ENCODE measurements at regions not wholly inside any gene's neighbourhood (a gene's known extent, or its start where the extent isn't known, plus 50 kb on each side); places are given as distances from the start of the nearest gene placed in this dataset.
"Not testable (repeated sequence)": the region's sequence is repeated elsewhere in the genome, so short reads cannot be mapped to it uniquely, and the experiment has no call there.

GRCh38 chr1:182331387-182331786 is 60.2 kb downstream of the GLUL start:
- peaks cover 7% of the 10 kb centered on the region for H3K27me3 Mint-ChIP-seq
- no peak overlapping the region for H3K4me3 Mint-ChIP-seq
- peaks cover 2% of the 10 kb centered on the region for H3K4me1 Mint-ChIP-seq
- ATAC-seq (no peak), DNase-seq (no peak)
- H3K9me3 ChIP-seq (ENCODE audit: control insufficient read depth, low read length, poor library complexity, severe bottlenecking), result no peaks in the 10 kb centered on the region
- H3K36me3 Mint-ChIP-seq (ENCODE audit: low read depth), result peaks cover 2% of the 10 kb centered on the region
- H3K27ac Mint-ChIP-seq, result no peak overlapping the region

GRCh38 chr1:182330303-182330702 is 61.3 kb downstream of the GLUL start:
- H3K9me3 ChIP-seq (ENCODE audit: control insufficient read depth, low read length, poor library complexity, severe bottlenecking), result no peaks in the 10 kb centered on the region
- H3K4me3 Mint-ChIP-seq, result no peak overlapping the region
- no peaks in the 10 kb centered on the region for H3K27me3 Mint-ChIP-seq
- no peaks in the 10 kb centered on the region for H3K36me3 Mint-ChIP-seq (ENCODE audit: low read depth)
- H3K27ac Mint-ChIP-seq, result no peak overlapping the region
- ATAC-seq (no peak), DNase-seq (no peak)
- peaks cover 2% of the 10 kb centered on the region for H3K4me1 Mint-ChIP-seq

DNA sequence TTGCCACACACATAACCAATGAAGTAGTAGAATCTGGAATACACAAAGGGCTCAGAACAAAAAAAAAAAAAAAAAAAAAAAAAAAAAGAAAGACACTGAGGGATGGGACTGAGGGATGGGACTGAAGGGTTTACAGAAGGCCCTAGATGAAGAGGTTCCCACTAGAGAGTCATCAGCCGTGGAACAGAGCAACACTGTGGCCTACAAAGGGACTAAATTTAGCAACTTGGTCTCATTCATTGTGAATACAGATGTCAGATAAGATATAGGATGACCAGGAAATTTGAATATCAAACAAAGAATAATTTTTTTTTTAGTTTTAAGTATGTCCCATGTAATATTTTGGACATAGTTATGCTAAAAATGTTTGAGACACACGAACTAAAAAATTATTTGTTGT is 62.1 kb downstream of the GLUL start:
- Mint-ChIP-seq H3K36me3 (ENCODE audit: low read depth) (no peaks in the 10 kb centered on the region), H3K4me3 (no peak overlapping the region), H3K4me1 (no peaks in the 10 kb centered on the region), H3K27me3 (no peaks in the 10 kb centered on the region), H3K27ac (no peak overlapping the region)
- H3K9me3 ChIP-seq (ENCODE audit: control insufficient read depth, low read length, poor library complexity, severe bottlenecking), result no peaks in the 10 kb centered on the region
- ATAC-seq (no peak), DNase-seq (no peak)

DNA sequence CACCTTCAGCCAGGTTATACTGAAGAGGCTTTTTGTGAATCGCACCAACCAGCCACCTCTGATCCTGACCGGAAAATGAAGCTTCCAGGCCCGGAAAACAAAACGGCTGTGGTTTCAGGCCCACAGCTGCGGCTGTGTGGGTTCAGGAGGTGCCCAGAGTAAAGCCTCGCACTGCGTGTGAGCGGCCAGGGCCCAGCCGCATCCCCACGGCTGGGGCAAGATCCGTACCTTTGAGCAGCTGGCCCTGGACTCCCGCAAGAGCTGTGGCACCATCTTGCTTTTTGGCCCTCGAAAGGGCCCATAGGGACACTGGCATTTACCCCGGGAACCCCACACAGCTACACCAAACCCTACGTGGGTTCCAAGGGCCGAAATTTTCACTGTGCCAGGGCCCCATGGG is 63.0 kb downstream of the GLUL start:
- Mint-ChIP-seq H3K4me3 (no peak overlapping the region), H3K27ac (no peak overlapping the region), H3K36me3 (ENCODE audit: low read depth) (no peaks in the 10 kb centered on the region), H3K4me1 (no peaks in the 10 kb centered on the region), H3K27me3 (no peaks in the 10 kb centered on the region)
- DNase-seq (no peak), ATAC-seq (no peak)
- no peaks in the 10 kb centered on the region for H3K9me3 ChIP-seq (ENCODE audit: control insufficient read depth, low read length, poor library complexity, severe bottlenecking)

DNA sequence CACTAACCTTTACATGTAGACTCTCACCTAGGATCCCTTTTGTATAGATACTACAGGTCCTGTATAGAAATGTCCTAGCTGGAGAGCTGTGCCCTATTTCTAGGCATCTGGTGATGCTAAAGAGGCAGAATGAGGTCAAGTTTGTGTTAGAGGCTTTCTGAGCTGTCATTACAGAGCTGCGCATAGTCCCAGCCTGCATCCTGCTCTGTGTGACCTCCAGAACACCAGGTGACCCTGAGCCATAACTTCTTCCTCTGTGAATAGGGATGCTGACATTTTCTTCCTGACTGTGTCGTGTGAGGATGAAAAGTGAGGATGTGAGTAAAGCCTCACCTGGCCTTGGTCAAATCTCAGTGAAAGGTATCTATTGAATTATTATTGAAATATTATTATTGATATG is 66.3 kb downstream of the GLUL start:
- no peak for ATAC-seq
- no peaks in the 10 kb centered on the region for H3K9me3 ChIP-seq (ENCODE audit: control insufficient read depth, low read length, poor library complexity, severe bottlenecking)
- Mint-ChIP-seq H3K4me1 (no peaks in the 10 kb centered on the region), H3K27me3 (no peaks in the 10 kb centered on the region), H3K4me3 (no peak overlapping the region), H3K36me3 (ENCODE audit: low read depth) (no peaks in the 10 kb centered on the region), H3K27ac (no peak overlapping the region)
- DNase-seq, result no peak

- H3K4me3 Mint-ChIP-seq; ATAC-seq; H3K9me3 ChIP-seq (ENCODE audit: control insufficient read depth, low read length, poor library complexity, severe bottlenecking); H3K4me1 Mint-ChIP-seq; H3K36me3 Mint-ChIP-seq (ENCODE audit: low read depth); DNase-seq; H3K27me3 Mint-ChIP-seq; H3K27ac Mint-ChIP-seq: not testable (repeated sequence)
Measured at GRCh38 chr1:182321532-182321931, 70.1 kb downstream of the GLUL start.

GRCh38 chr1:182317611-182318161 is 73.9 kb downstream of the GLUL start:
- Mint-ChIP-seq H3K36me3 (ENCODE audit: low read depth) (no peaks in the 10 kb centered on the region), H3K27ac (peak overlapping the region; percentile 16), H3K27me3 (peaks cover 5% of the 10 kb centered on the region), H3K4me1 (no peaks in the 10 kb centered on the region), H3K4me3 (no peak overlapping the region)
- DNase-seq, result no peak
- ATAC-seq, result no peak
- H3K9me3 ChIP-seq (ENCODE audit: control insufficient read depth, low read length, poor library complexity, severe bottlenecking), result no peaks in the 10 kb centered on the region

GRCh38 chr1:182316454-182316853 is 75.1 kb downstream of the GLUL start:
- H3K27ac Mint-ChIP-seq; H3K4me1 Mint-ChIP-seq; H3K9me3 ChIP-seq (ENCODE audit: control insufficient read depth, low read length, poor library complexity, severe bottlenecking); ATAC-seq; DNase-seq; H3K27me3 Mint-ChIP-seq; H3K36me3 Mint-ChIP-seq (ENCODE audit: low read depth); H3K4me3 Mint-ChIP-seq: not testable (repeated sequence)

- H3K27ac Mint-ChIP-seq, result no peak overlapping the region
- DNase-seq (no peak), ATAC-seq (no peak)
- no peaks in the 10 kb centered on the region for H3K9me3 ChIP-seq (ENCODE audit: control insufficient read depth, low read length, poor library complexity, severe bottlenecking)
- no peaks in the 10 kb centered on the region for H3K4me1 Mint-ChIP-seq
- no peaks in the 10 kb centered on the region for H3K36me3 Mint-ChIP-seq (ENCODE audit: low read depth)
- no peak overlapping the region for H3K4me3 Mint-ChIP-seq
- H3K27me3 Mint-ChIP-seq, result peaks cover 10% of the 10 kb centered on the region
Measured at GRCh38 chr1:182315167-182315556, 76.4 kb downstream of the GLUL start.

DNA sequence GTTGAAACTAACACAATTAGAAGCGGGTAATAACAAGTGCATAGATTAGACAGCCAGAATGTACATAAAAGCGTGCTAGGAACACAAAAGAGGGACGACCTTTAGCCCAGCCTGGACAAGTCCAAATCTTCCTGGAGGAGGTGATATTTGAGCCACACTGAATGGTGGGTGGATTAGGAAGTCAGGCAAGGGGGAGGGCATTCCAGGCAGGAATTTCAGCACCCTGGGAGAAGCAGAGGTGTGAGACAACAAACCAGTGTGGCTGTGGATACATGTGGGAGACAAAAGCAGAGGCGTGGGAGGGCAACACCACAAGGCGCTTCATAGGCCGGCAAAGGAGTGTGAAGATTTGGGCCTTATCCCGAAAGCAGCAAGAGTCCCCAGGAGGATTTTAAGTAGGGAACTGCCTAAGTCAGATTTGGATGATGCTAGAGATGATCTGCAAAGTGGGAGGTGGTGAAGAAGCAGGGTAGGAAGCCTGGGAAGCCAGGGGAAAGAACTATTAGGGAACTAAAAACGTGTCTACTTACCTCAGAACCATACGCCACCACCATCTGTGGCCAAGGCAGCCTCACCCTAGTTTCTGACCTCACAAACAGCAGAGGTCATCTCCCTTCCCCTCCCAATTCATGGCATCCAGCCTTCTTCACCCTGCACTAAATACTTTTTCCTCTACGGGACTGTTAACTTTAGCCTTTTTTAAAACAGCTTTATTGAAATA is 81.8 kb downstream of the GLUL start:
- no peaks in the 10 kb centered on the region for H3K36me3 Mint-ChIP-seq (ENCODE audit: low read depth)
- peaks cover 10% of the 10 kb centered on the region for H3K27me3 Mint-ChIP-seq
- H3K27ac Mint-ChIP-seq, result no peak overlapping the region
- H3K4me3 Mint-ChIP-seq, result no peak overlapping the region
- no peaks in the 10 kb centered on the region for H3K9me3 ChIP-seq (ENCODE audit: control insufficient read depth, low read length, poor library complexity, severe bottlenecking)
- no peak for DNase-seq
- H3K4me1 Mint-ChIP-seq, result no peaks in the 10 kb centered on the region
- no peak for ATAC-seq

DNA sequence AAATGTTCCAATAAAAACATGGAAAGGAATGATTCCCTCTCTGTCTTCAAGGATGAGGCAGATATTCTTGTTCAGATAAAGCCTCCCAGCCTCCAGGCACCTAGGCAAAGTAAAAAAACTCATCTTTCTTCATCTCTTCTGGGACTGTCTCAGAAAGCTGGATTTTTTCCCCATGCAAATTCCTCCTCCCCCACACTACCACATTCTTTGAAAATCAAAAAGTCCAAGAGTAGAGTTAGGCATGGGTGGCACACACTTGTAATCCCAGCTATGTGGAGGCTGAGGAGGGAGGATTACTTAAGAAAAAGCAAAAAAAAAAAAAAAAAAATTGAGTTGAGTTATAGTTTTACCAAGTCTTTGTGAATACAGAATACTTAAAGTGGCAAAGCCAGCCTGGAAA is 82.8 kb downstream of the GLUL start:
- no peak overlapping the region for H3K4me3 Mint-ChIP-seq
- peaks cover 10% of the 10 kb centered on the region for H3K27me3 Mint-ChIP-seq
- no peak overlapping the region for H3K27ac Mint-ChIP-seq
- H3K9me3 ChIP-seq (ENCODE audit: control insufficient read depth, low read length, poor library complexity, severe bottlenecking), result no peaks in the 10 kb centered on the region
- no peaks in the 10 kb centered on the region for H3K36me3 Mint-ChIP-seq (ENCODE audit: low read depth)
- DNase-seq (no peak), ATAC-seq (no peak)
- H3K4me1 Mint-ChIP-seq, result no peaks in the 10 kb centered on the region

- ATAC-seq; H3K4me3 Mint-ChIP-seq; H3K36me3 Mint-ChIP-seq (ENCODE audit: low read depth); H3K9me3 ChIP-seq (ENCODE audit: control insufficient read depth, low read length, poor library complexity, severe bottlenecking); DNase-seq; H3K27ac Mint-ChIP-seq; H3K4me1 Mint-ChIP-seq; H3K27me3 Mint-ChIP-seq: not testable (repeated sequence)
Measured at GRCh38 chr1:182307486-182307885, 84.1 kb downstream of the GLUL start.

GRCh38 chr1:182305861-182306260 is 85.7 kb downstream of the GLUL start:
- no peak for ATAC-seq
- Mint-ChIP-seq H3K27me3 (no peaks in the 10 kb centered on the region), H3K27ac (no peak overlapping the region), H3K4me1 (peaks cover 5% of the 10 kb centered on the region), H3K4me3 (no peak overlapping the region), H3K36me3 (ENCODE audit: low read depth) (no peaks in the 10 kb centered on the region)
- no peaks in the 10 kb centered on the region for H3K9me3 ChIP-seq (ENCODE audit: control insufficient read depth, low read length, poor library complexity, severe bottlenecking)
- DNase-seq, result no peak

DNA sequence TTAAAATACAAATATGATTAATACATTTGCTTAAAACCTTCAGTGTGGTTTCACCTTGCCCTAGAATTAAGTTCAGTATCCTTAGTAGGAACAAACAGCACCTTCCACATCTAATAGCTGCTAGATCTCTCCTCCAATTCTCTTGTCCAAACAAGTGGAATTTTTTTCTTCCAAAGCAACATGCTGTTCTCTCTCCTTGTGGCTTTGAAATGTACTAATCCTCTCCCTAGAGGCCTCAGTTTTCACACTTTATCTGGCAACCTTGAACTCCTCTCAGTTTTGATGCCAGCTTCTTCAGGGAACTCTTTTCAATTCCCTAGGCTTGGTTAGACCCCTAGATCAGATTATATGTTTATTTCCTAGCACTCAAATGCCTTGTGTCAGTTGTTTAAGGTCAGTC is 87.0 kb downstream of the GLUL start:
- no peaks in the 10 kb centered on the region for H3K9me3 ChIP-seq (ENCODE audit: control insufficient read depth, low read length, poor library complexity, severe bottlenecking)
- H3K4me1 Mint-ChIP-seq, result peaks cover 5% of the 10 kb centered on the region
- H3K27me3 Mint-ChIP-seq, result no peaks in the 10 kb centered on the region
- DNase-seq (no peak), ATAC-seq (no peak)
- H3K27ac Mint-ChIP-seq, result no peak overlapping the region
- no peaks in the 10 kb centered on the region for H3K36me3 Mint-ChIP-seq (ENCODE audit: low read depth)
- no peak overlapping the region for H3K4me3 Mint-ChIP-seq

Measured in T-helper 17 cell (primary cell).